OCI-LY7 (cell line): ENCODE measurements at regions not wholly inside any gene's neighbourhood (a gene's known extent, or its start where the extent isn't known, plus 50 kb on each side); places are given as distances from the start of the nearest gene placed in this dataset.

ENCODE experiments used
- BruUV-seq: library from RNA; stranded (reverse); fragments of 400-500 nt; replicated peaks from 2 replicates; lab custom pipeline; 2021; lab: Mats Ljungman, UMichigan
- CTCF ChIA-PET: fragments of 300-600 bp; sonication (Branson Sonifier 250); formaldehyde crosslinking; loops from one replicate; lab custom pipeline; 2022; ENCODE audit warnings: antibody characterized with exemption; ENCODE audit not compliant: unreplicated experiment; lab: Charles Lee
- POLR2A ChIA-PET: fragments of 300-600 bp; sonication (Branson Sonifier 250); formaldehyde crosslinking; loops from one replicate; lab custom pipeline; 2022; ENCODE audit warnings: antibody characterized with exemption; lab: Charles Lee
- DNase-seq: peaks from one replicate; pipeline ENCODE4 v3.0.0-alpha.2; 2015; ENCODE audit warnings: low spot score
- H2AFZ ChIP-seq: fragments of 200-600 bp; sonication (generic), shearing (Covaris generic); 2 replicates; pipeline ENCODE4 v1.6.1; 2014; ENCODE audit warnings: mild to moderate bottlenecking, antibody characterized with exemption, low read length, moderate library complexity
- H3K27ac ChIP-seq: fragments of 200-600 bp; sonication (generic); 2 replicates; pipeline ENCODE4 v1.5.1; 2014; ENCODE audit warnings: mixed run types, low read depth, mild to moderate bottlenecking, moderate library complexity, low read length, inconsistent platforms; ENCODE audit not compliant: poor library complexity, severe bottlenecking
- H3K36me3 ChIP-seq: fragments of 200-600 bp; sonication (generic); 2 replicates; pipeline ENCODE4 v1.6.1; 2014; ENCODE audit warnings: mild to moderate bottlenecking, antibody characterized with exemption, low read length, moderate library complexity, mixed read lengths; ENCODE audit not compliant: insufficient read depth
- H3K4me1 ChIP-seq: fragments of 200-600 bp; sonication (generic); 2 replicates; pipeline ENCODE4 v1.5.1; 2014; ENCODE audit warnings: mild to moderate bottlenecking, low read length; ENCODE audit not compliant: insufficient read depth, poor library complexity, severe bottlenecking
- H3K4me2 ChIP-seq: fragments of 200-600 bp; sonication (generic); 2 replicates; pipeline ENCODE4 v1.6.1; 2014; ENCODE audit warnings: mild to moderate bottlenecking, low read length
- H3K4me3 ChIP-seq: fragments of 200-600 bp; sonication (generic); 2 replicates; pipeline ENCODE4 v1.5.1; 2014; ENCODE audit warnings: mild to moderate bottlenecking, low read depth, low read length; ENCODE audit not compliant: poor library complexity, severe bottlenecking
- H3K79me2 ChIP-seq: fragments of 200-600 bp; sonication (generic); 2 replicates; pipeline ENCODE4 v1.6.1; 2016; ENCODE audit warnings: low read depth, mild to moderate bottlenecking, low read length, moderate library complexity, mixed read lengths; ENCODE audit not compliant: insufficient read depth
- H3K9me2 ChIP-seq: fragments of 200-600 bp; sonication (generic); 2 replicates; pipeline ENCODE4 v1.6.1; 2016; ENCODE audit warnings: mild to moderate bottlenecking, low read length, mixed read lengths; ENCODE audit not compliant: insufficient read depth
- H3K9me3 ChIP-seq: fragments of 200-600 bp; sonication (generic); 2 replicates; pipeline ENCODE4 v1.6.1; 2014; ENCODE audit warnings: mild to moderate bottlenecking, mixed run types, low read length, mixed read lengths
- H4K20me1 ChIP-seq: fragments of 200-600 bp; sonication (generic); 2 replicates; pipeline ENCODE4 v1.6.1; 2014; ENCODE audit warnings: mild to moderate bottlenecking, antibody characterized with exemption, low read length, moderate library complexity, mixed read lengths; ENCODE audit not compliant: insufficient read depth
- CTCF ChIP-seq: fragments of 200-600 bp; sonication (generic); conservative IDR thresholded peaks from 2 replicates; pipeline ENCODE4 v1.5.1; 2014; ENCODE audit warnings: mild to moderate bottlenecking, antibody characterized with exemption, low read length, moderate library complexity, mixed read lengths
- EZH2phosphoT487 ChIP-seq: fragments of 200-600 bp; sonication (generic); IDR thresholded peaks from 2 replicates; pipeline ENCODE4 v1.6.1; 2018; ENCODE audit warnings: low read depth, borderline replicate concordance, mild to moderate bottlenecking, mixed run types, antibody characterized with exemption, low read length, moderate library complexity, mixed read lengths
- intact Hi-C: fragments of 100-400 bp; cut with micrococcal nuclease; formaldehyde crosslinking; loops from one replicate; pipeline ENCODE4 v1.10.0; 2022; ENCODE audit not compliant: unreplicated experiment

- no peak overlapping the region for H2AFZ ChIP-seq
- ChIA-PET CTCF (no interaction called here), POLR2A (interaction anchor here (0.6 to 1.4 kb wide), 4 partner anchors 10 to 1342 kb away, joined by 3 to 7 read pairs (median 4); no protein-coding TSS in a partner anchor)
- no peak for TF ChIP-seq CTCF
- TF ChIP-seq EZH2phosphoT487: no peak
- no peaks in the 10 kb centered on the region for H3K79me2 ChIP-seq
- DNase-seq: no peak
- no peaks in the 10 kb centered on the region for H3K9me3 ChIP-seq
- H3K27ac ChIP-seq: no peak overlapping the region
- no peaks in the 10 kb centered on the region for H3K9me2 ChIP-seq
- no TSS peak for BruUV-seq
- no peak overlapping the region for H3K4me3 ChIP-seq
- intact Hi-C loops: no loop called here
- H3K36me3 ChIP-seq: no peaks in the 10 kb centered on the region
- H4K20me1 ChIP-seq: no peaks in the 10 kb centered on the region
- H3K4me2 ChIP-seq: no peak overlapping the region
- no peaks in the 10 kb centered on the region for H3K4me1 ChIP-seq
Observed at GRCh38 chr3:191882289-191882688, 421.3 kb downstream of the PYDC2 start.

GRCh38 chr3:191884132-191884531, 423.2 kb downstream of the PYDC2 start:
- no peak for TF ChIP-seq EZH2phosphoT487
- TF ChIP-seq CTCF: no peak
- no peak overlapping the region for H3K4me2 ChIP-seq
- no peak for DNase-seq
- ChIA-PET CTCF (no interaction called here), POLR2A (interaction anchor here (0.7 kb wide), 1 partner anchor 330 kb away, joined by 3 read pairs; no protein-coding TSS in a partner anchor)
- BruUV-seq: no TSS peak
- H3K4me1 ChIP-seq: no peaks in the 10 kb centered on the region
- no peaks in the 10 kb centered on the region for H4K20me1 ChIP-seq
- intact Hi-C loops: no loop called here
- no peaks in the 10 kb centered on the region for H3K79me2 ChIP-seq
- H2AFZ ChIP-seq: no peak overlapping the region
- H3K9me3 ChIP-seq: no peaks in the 10 kb centered on the region
- no peak overlapping the region for H3K4me3 ChIP-seq
- no peak overlapping the region for H3K27ac ChIP-seq
- H3K36me3 ChIP-seq: no peaks in the 10 kb centered on the region
- H3K9me2 ChIP-seq: no peaks in the 10 kb centered on the region

- Histone ChIP-seq H4K20me1 (no peaks in the 10 kb centered on the region), H3K36me3 (no peaks in the 10 kb centered on the region), H3K9me3 (no peaks in the 10 kb centered on the region), H2AFZ (no peak overlapping the region), H3K27ac (no peak overlapping the region), H3K79me2 (no peaks in the 10 kb centered on the region), H3K4me3 (no peak overlapping the region), H3K9me2 (no peaks in the 10 kb centered on the region; the same call in 1 of the 2 replicates), H3K4me2 (no peak overlapping the region), H3K4me1 (no peaks in the 10 kb centered on the region)
- TF ChIP-seq EZH2phosphoT487 (no peak), CTCF (no peak)
- POLR2A ChIA-PET: interaction anchor here (0.7 kb wide), 1 partner anchor 22 kb away, joined by 3 read pairs; no protein-coding TSS in a partner anchor
- DNase-seq: no peak
- intact Hi-C loops: no loop called here
- no TSS peak for BruUV-seq
- CTCF ChIA-PET: no interaction called here
Observed at GRCh38 chr3:191889106-191889505, 428.1 kb downstream of the PYDC2 start.
